SH-SY5Y (cell line): ENCODE measurements at regions not wholly inside any gene's neighbourhood (a gene's known extent, or its start where the extent isn't known, plus 50 kb on each side); places are given as distances from the start of the nearest gene placed in this dataset.

Experiments
- GATA2 ChIP-seq: IDR thresholded peaks from 2 replicates; pipeline ENCODE4 v1.6.1; 2011; ENCODE audit warnings: mild to moderate bottlenecking, low read depth, low read length
- GATA3 ChIP-seq: IDR thresholded peaks from 2 replicates; pipeline ENCODE4 v1.6.1; 2011; ENCODE audit warnings: low read depth, mild to moderate bottlenecking, low read length, moderate library complexity

DNA sequence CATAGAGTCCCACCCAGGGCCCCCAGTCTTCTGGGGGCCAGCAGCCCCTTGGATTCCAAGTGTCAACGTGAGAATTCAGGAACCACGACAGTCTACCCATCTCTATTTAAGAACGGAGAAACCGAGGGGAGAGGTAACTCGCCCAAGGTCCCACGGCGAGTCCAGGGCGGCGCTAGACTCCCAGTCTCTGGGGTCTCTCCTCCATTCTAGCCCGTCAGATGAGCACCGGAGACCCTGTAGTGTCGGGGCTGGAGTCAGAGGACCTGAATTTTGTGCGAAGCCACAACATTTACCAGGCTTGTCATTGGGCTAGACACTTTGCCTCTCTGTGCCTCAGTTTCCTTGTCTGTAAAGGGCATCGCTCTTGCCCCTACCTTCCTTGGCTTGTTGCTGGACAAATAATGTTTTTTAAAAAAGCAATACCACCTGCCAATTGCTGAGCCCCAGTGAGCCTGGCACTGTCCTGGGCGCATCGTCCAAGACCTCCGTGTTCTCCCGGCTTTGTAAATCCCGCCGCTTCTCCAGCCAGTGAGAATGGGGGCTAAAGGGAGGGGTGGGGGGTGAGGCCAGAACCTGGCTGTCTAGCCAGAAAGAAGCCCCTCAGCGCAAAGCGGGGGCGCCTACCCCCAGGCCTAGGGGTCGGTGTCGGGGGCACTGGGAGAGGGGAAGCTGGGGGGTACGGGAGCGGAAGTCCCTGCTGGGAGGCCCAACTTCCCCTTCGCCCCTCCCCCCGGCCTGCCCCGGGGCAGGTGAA, 91.7 kb downstream of the NCR2 start:
- TF ChIP-seq GATA2 (no peak), GATA3 (no peak)
